ENCODE measurements at regions not wholly inside any gene's neighbourhood (a gene's known extent, or its start where the extent isn't known, plus 50 kb on each side); places are given as distances from the start of the nearest gene placed in this dataset.

DNA sequence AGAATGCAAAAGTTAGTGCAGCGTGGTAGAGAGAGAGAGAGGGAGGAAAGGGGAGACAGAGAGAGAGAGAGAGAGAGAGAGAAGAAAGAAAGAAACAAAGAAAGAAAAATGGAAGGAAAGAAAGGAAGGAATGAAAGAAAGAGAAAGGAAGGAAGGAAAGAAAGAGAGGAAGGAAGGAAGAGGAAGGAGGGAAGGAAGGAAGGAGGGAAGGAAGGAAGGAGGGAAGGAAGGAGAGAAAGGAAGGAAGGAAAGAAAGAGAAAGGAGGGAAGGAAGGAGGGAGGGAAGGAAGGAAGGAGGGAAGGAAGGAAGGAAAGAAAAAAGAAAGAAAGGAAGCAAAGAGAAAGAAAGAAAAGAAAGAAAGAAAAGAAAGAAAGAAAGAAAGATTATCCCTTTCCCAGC, 209.8 kb upstream of the MYO3A start:
- TF ChIP-seq, protein P1, sequence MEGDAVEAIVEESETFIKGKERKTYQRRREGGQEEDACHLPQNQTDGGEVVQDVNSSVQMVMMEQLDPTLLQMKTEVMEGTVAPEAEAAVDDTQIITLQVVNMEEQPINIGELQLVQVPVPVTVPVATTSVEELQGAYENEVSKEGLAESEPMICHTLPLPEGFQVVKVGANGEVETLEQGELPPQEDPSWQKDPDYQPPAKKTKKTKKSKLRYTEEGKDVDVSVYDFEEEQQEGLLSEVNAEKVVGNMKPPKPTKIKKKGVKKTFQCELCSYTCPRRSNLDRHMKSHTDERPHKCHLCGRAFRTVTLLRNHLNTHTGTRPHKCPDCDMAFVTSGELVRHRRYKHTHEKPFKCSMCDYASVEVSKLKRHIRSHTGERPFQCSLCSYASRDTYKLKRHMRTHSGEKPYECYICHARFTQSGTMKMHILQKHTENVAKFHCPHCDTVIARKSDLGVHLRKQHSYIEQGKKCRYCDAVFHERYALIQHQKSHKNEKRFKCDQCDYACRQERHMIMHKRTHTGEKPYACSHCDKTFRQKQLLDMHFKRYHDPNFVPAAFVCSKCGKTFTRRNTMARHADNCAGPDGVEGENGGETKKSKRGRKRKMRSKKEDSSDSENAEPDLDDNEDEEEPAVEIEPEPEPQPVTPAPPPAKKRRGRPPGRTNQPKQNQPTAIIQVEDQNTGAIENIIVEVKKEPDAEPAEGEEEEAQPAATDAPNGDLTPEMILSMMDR (IDR thresholded peaks at IDR 0.05), result no peak
- TF ChIP-seq POLR2A (IDR thresholded peaks at IDR 0.05), result no peak
